IMR-90 (cell line): ENCODE measurements at regions not wholly inside any gene's neighbourhood (a gene's known extent, or its start where the extent isn't known, plus 50 kb on each side); places are given as distances from the start of the nearest gene placed in this dataset.

Source experiments
- ATAC-seq: fragments of 200-7000 bp; cut with Tn5 transposase; 2 replicates; pipeline ENCODE4 v1.9.1; 2020; ENCODE audit warnings: low read depth, mild to moderate bottlenecking, moderate library complexity
- BruUV-seq: library from RNA; stranded (reverse); fragments of 400-500 nt; replicated peaks from 2 replicates; lab custom pipeline; 2021; lab: Mats Ljungman, UMichigan
- CTCF ChIA-PET: fragments of 300-600 bp; formaldehyde crosslinking; extraction: SDS; loops from one replicate; lab custom pipeline; 2021; ENCODE audit warnings: antibody characterized with exemption; lab: Yijun Ruan, JAX
- POLR2A ChIA-PET: fragments of 300-600 bp; sonication (Branson Sonifier 250); formaldehyde crosslinking; loops from one replicate; lab custom pipeline; 2022; ENCODE audit warnings: antibody characterized with exemption; ENCODE audit not compliant: unreplicated experiment; lab: Charles Lee
- DNase-seq: peaks from one replicate; pipeline ENCODE4 v3.0.0; 2013
- H2AFZ ChIP-seq: replicated peaks from 2 replicates; pipeline ENCODE3; 2013; ENCODE audit warnings: low read length, mild to moderate bottlenecking; ENCODE audit not compliant: poor library complexity
- H2AK5ac ChIP-seq: 2 replicates; pipeline ENCODE4 v1.6.1; 2013; ENCODE audit warnings: low read depth, low read length, inconsistent platforms
- H2AK9ac ChIP-seq: replicated peaks from 2 replicates; pipeline ENCODE3; 2013; ENCODE audit warnings: mild to moderate bottlenecking, low read depth, low read length, moderate library complexity; ENCODE audit not compliant: poor library complexity
- H2BK120ac ChIP-seq: 2 replicates; pipeline ENCODE4 v1.6.1; 2013; ENCODE audit warnings: low read depth, low read length, inconsistent platforms
- H2BK15ac ChIP-seq: 3 replicates; pipeline ENCODE4 v1.6.1; 2013; ENCODE audit warnings: low read depth, low read length, inconsistent platforms
- H2BK20ac ChIP-seq: 2 replicates; pipeline ENCODE4 v1.6.1; 2013; ENCODE audit warnings: low read depth, mild to moderate bottlenecking, inconsistent platforms, low read length, moderate library complexity
- H2BK5ac ChIP-seq: 2 replicates; pipeline ENCODE4 v1.6.1; 2013; ENCODE audit warnings: mild to moderate bottlenecking, low read depth, low read length, inconsistent platforms; ENCODE audit not compliant: poor library complexity, severe bottlenecking
- H3K14ac ChIP-seq: replicated peaks from 2 replicates; pipeline ENCODE4 v1.6.1; 2013; ENCODE audit warnings: low read depth, low read length, inconsistent platforms
- H3K18ac ChIP-seq: 2 replicates; pipeline ENCODE4 v1.6.1; 2013; ENCODE audit warnings: low read depth, low read length, control low read depth
- H3K23ac ChIP-seq: 2 replicates; pipeline ENCODE4 v1.6.1; 2013; ENCODE audit warnings: low read depth, low read length, inconsistent platforms
- H3K27ac ChIP-seq: 2 replicates; pipeline ENCODE4 v1.5.1; 2013; ENCODE audit warnings: mild to moderate bottlenecking, control low read depth, low read length; ENCODE audit not compliant: insufficient read depth
- H3K27me3 ChIP-seq: 2 replicates; pipeline ENCODE4 v1.6.1; 2013; ENCODE audit warnings: low read length; ENCODE audit not compliant: control insufficient read depth, insufficient read depth
- H3K36me3 ChIP-seq: 2 replicates; pipeline ENCODE4 v1.6.1; 2013; ENCODE audit warnings: low read length, mixed read lengths; ENCODE audit not compliant: control insufficient read depth, insufficient read depth
- H3K4ac ChIP-seq: 2 replicates; pipeline ENCODE4 v1.6.1; 2013; ENCODE audit warnings: low read depth, low read length, inconsistent platforms
- H3K4me1 ChIP-seq: 2 replicates; pipeline ENCODE4 v1.6.1; 2013; ENCODE audit warnings: low read length, mixed read lengths; ENCODE audit not compliant: control insufficient read depth, insufficient read depth
- H3K4me2 ChIP-seq: 2 replicates; pipeline ENCODE4 v1.6.1; 2013; ENCODE audit warnings: low read depth, mild to moderate bottlenecking, control low read depth, low read length, moderate library complexity
- H3K4me3 ChIP-seq: 2 replicates; pipeline ENCODE4 v1.5.1; 2013; ENCODE audit warnings: low read depth, mild to moderate bottlenecking, control low read depth, low read length, moderate library complexity; ENCODE audit not compliant: insufficient read depth
- H3K56ac ChIP-seq: 2 replicates; pipeline ENCODE4 v1.6.1; 2013; ENCODE audit warnings: low read length, inconsistent platforms; ENCODE audit not compliant: insufficient read depth; ENCODE audit errors: extremely low read depth
- H3K79me1 ChIP-seq, 2 experiments: 2 replicates each; pipeline ENCODE4 v1.6.1; 2013; ENCODE audit warnings: low read length in 2 of 2, inconsistent platforms in 1 of 2, low read depth in 1 of 2
- H3K9ac ChIP-seq: 2 replicates; pipeline ENCODE4 v1.6.1; 2013; ENCODE audit warnings: low read depth, low read length, control low read depth
- H3K9me1 ChIP-seq: 2 replicates; pipeline ENCODE4 v1.6.1; 2013; ENCODE audit warnings: low read length, inconsistent platforms; ENCODE audit not compliant: insufficient read depth
- H3K9me3 ChIP-seq: 2 replicates; pipeline ENCODE4 v1.6.1; 2013; ENCODE audit warnings: low read length; ENCODE audit not compliant: control insufficient read depth, insufficient read depth
- H4K20me1 ChIP-seq: 2 replicates; pipeline ENCODE4 v1.6.1; 2013; ENCODE audit warnings: low read length, inconsistent platforms; ENCODE audit not compliant: insufficient read depth
- H4K5ac ChIP-seq: 2 replicates; pipeline ENCODE4 v1.6.1; 2013; ENCODE audit warnings: mild to moderate bottlenecking, low read depth, low read length, control low read depth
- H4K8ac ChIP-seq, 2 experiments: 2 replicates each; pipeline ENCODE4 v1.6.1; 2013; ENCODE audit warnings: low read depth in 2 of 2, low read length in 2 of 2, control low read depth in 1 of 2, inconsistent platforms in 1 of 2
- H4K91ac ChIP-seq: 2 replicates; pipeline ENCODE4 v1.6.1; 2013; ENCODE audit warnings: low read depth, low read length, inconsistent platforms; ENCODE audit not compliant: insufficient read depth
- CEBPB ChIP-seq: IDR thresholded peaks from 2 replicates; pipeline ENCODE4 v1.6.1; 2012; ENCODE audit warnings: low read depth, low read length, improper control_type of control experiment
- CHD1 ChIP-seq: IDR thresholded peaks from 2 replicates; pipeline ENCODE4 v1.6.1; 2012; ENCODE audit warnings: low read depth, low read length, improper control_type of control experiment
- MAFK ChIP-seq: IDR thresholded peaks from 2 replicates; pipeline ENCODE4 v1.6.1; 2012; ENCODE audit warnings: low read depth, low read length, improper control_type of control experiment
- USF2 ChIP-seq: fragments of 150-350 bp; IDR thresholded peaks from 2 replicates; pipeline ENCODE4 v1.6.1; 2017; ENCODE audit warnings: mild to moderate bottlenecking, antibody characterized with exemption, low read length, low read depth
- WGBS, 2 experiments: methylation state at CpG; one replicate each; pipeline versions ENCODE4 v1.1.5 to v1.1.7; 2013; ENCODE audit warnings: missing lambda C conversion rate in 2 of 2; ENCODE audit not compliant: insufficient read length in 1 of 2; ENCODE audit errors: extremely low coverage in 2 of 2; 5-methylcytosine and 5-hydroxymethylcytosine counted together
- dilution Hi-C: fragments of 300-500 bp; cut with HindIII; formaldehyde crosslinking; loops from one replicate; pipeline ENCODE4 v1.14.3; 2018; ENCODE audit warnings: low sequenced_read_pairs; ENCODE audit not compliant: unreplicated experiment
- in situ Hi-C: fragments of 300-500 bp; cut with MboI; formaldehyde crosslinking; loops from 3 replicates; pipeline ENCODE4 v1.14.3; 2019; ENCODE audit warnings: low sequenced_read_pairs, inconsistent platforms, mixed read lengths
- intact Hi-C: fragments of 100-400 bp; cut with micrococcal nuclease; formaldehyde crosslinking; loops from 2 replicates; pipeline ENCODE4 v1.10.0; 2022

GRCh38 chr1:208909011-208909984 is 665.1 kb upstream of the PLXNA2 start:
- no peak overlapping the region for H2BK20ac ChIP-seq
- no peak overlapping the region for H2AK5ac ChIP-seq
- H3K18ac ChIP-seq: no peak overlapping the region
- no peak overlapping the region for H2AFZ ChIP-seq
- BruUV-seq: no TSS peak
- H4K20me1 ChIP-seq: no peaks in the 10 kb centered on the region
- no peaks in the 10 kb centered on the region for H3K79me1 ChIP-seq
- no peak overlapping the region for H3K4ac ChIP-seq
- TF ChIP-seq CHD1 (no peak), CEBPB (no peak), MAFK (no peak), USF2 (no peak)
- no peaks in the 10 kb centered on the region for H3K9me1 ChIP-seq
- no peak overlapping the region for H2BK120ac ChIP-seq
- ChIA-PET POLR2A (no interaction called here), CTCF (no interaction called here)
- no peaks in the 10 kb centered on the region for H3K36me3 ChIP-seq
- no peak overlapping the region for H3K23ac ChIP-seq
- H3K9me3 ChIP-seq: peaks cover 2% of the 10 kb centered on the region
- no peak overlapping the region for H2BK15ac ChIP-seq
- no peak overlapping the region for H4K8ac ChIP-seq
- H3K4me3 ChIP-seq: no peak overlapping the region
- no peak overlapping the region for H2AK9ac ChIP-seq
- H3K14ac ChIP-seq: no peak overlapping the region
- no CpG with 5 or more reads among the region's 8 CpGs for WGBS, 2 experiments
- H3K27me3 ChIP-seq: no peaks in the 10 kb centered on the region
- H4K5ac ChIP-seq: no peak overlapping the region
- no peak for ATAC-seq
- H3K27ac ChIP-seq: no peak overlapping the region
- intact Hi-C loops: no loop called here
- no peak overlapping the region for H3K9ac ChIP-seq
- dilution Hi-C loops: no loop called here
- no peak overlapping the region for H3K4me2 ChIP-seq
- no peak overlapping the region for H2BK5ac ChIP-seq
- no peak for DNase-seq
- H3K56ac ChIP-seq: no peak overlapping the region
- H3K4me1 ChIP-seq: no peaks in the 10 kb centered on the region
- in situ Hi-C loops: no loop called here
- no peak overlapping the region for H4K91ac ChIP-seq
